ENCODE measurements at regions not wholly inside any gene's neighbourhood (a gene's known extent, or its start where the extent isn't known, plus 50 kb on each side); places are given as distances from the start of the nearest gene placed in this dataset.
"Not testable (repeated sequence)": the region's sequence is repeated elsewhere in the genome, so short reads cannot be mapped to it uniquely, and the experiment has no call there.

GRCh38 chr1:118564961-118565703, 380.1 kb upstream of the SPAG17 start:
- DNase-seq (ENCODE audit: low spot score): no peak

DNA sequence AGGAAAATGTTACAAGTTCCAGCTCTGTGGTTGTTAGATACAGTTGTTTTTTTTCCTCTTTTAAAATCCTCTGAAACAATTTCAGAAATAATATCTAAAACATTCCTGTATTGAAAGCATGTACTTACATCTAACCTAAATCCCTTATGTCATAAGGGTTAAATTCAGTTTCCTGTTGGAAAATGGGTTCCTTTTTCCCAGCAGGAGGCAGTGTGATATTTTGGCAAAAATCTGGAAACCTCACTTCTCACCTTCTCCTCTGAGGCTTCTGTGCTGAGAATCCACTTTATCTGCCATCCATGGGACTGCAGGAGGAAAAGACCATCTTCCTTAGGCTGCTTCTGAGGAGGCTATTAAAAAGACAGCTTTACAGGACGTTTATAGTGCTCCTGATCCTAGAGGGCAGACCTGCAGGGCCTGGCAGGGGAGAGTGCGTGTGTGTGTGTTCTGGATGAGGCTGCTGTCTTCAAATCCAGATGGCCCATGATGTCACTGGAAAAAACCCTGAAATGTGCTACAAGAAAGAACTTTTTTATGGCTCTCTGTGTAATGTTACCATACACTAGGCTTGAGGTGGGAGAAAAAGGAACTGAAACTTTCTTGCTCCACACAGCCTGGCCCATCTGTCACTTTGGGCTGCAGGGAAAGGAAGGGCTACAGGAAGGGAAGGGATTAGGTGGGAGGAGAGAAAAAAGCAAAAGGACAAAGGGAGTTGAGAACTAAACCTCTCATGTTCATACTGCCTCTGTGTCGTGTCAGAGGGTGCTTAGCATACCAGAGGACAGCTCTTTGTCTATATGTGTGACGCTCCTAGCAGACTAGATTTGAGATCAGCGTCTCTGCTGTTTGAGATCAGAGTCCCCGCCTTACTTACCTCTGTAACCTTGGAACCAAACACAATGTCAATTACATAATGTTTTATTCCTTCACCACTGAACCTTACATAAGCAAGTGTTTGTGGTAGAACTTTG, 379.2 kb upstream of the SPAG17 start:
- DNase-seq (ENCODE audit: low spot score): no peak

DNA sequence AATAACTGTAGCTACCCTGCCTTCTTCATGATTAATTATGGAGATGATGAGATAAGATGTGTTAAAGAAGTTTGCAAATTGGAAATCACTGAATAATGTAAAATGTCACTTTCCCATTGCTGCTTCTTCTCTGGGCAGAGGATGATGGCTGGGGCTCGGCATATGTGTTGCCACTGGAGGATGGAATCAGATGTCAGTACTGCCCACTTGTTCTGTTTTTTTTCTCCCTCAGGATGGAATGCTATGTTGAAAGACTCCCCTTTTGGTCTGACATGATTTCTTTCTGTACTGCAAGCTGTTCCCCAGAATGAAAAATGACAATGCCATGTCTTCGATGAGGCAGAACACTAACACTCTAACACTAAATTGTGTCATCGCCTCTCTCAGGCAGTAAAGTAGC, 373.9 kb upstream of the SPAG17 start:
- DNase-seq (ENCODE audit: low spot score): no peak

GRCh38 chr1:118556936-118557335, 371.9 kb upstream of the SPAG17 start:
- no peak for DNase-seq (ENCODE audit: low spot score)

- no peak for DNase-seq (ENCODE audit: low spot score)
Observed at GRCh38 chr1:118555638-118556037, 370.6 kb upstream of the SPAG17 start.

DNA sequence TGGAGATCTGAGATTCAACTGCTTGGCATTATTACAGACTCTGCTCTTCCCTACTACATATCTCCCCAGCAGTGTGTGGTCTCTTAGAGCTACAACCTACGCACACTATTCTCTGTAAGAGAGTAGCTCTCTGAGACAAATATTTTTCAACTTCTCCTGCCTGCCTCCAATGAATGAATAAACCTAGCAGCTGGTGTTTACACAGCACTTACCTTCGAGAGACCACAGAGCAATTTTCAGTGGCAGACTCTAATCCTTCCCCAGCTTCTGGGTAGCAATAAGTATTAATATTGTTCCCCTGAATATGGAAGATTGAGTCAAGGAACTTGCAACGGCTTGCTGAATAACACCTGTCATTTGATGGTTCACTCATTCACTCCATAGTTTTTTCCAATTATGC, 350.9 kb upstream of the SPAG17 start:
- DNase-seq (ENCODE audit: low spot score): no peak

DNA sequence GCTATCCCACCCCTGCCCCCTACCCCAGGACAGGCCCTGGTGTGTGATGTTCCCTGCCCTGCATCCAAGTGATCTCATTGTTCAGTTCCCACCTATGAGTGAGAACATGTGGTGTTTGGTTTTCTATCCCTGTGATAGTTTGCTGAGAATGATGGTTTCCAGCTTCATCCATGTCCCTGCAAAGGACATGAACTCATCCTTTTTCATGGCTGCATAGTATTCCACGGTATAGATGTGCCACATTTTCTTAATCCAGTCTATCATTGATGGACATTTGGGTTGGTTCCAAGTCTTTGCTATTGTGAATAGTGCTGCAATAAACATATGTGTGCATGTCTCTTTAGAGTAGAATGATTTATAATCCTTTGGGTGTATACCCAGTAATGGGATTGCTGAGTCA, 326.9 kb upstream of the SPAG17 start:
- not testable (repeated sequence) for DNase-seq (ENCODE audit: low spot score)

DNA sequence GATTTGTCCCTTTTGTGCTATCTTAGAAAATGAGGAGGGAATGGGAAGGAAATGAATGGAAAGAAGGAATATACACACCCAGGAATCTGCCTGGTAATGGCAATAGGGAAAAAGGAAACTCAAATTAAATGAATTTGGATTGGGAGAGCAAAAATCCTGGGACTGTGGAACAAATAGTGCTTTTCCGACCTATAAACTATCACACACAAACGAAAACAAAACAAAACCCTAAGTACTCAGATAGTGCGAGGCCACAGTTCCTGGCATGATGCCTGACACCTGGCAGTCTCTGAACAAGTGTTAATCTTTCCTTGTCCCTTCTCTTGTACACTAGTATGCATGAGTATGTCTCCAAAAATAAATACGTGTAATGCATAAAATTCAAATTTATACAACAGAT, 319.8 kb upstream of the SPAG17 start:
- DNase-seq (ENCODE audit: low spot score): no peak

- no peak for DNase-seq (ENCODE audit: low spot score)
Observed at GRCh38 chr1:118504221-118504644, 319.2 kb upstream of the SPAG17 start.

DNA sequence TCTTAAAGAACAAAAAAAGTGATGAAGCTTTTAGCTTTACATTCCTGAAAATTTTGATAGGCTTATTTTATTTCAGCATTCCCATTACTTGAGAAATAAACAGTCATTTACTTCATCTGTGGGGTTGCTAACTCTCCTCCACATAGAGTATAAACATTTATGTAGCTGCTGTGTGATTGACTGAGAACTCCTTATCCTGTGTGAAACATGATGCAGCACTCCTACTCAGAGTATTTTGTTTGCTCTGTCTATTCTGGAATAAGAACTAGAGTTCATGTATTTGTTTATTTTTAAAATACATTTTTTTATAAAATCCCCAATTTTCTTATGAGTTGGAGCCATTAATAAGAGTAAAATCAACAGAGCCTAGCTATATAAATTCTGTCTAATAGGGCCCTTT, 318.7 kb upstream of the SPAG17 start:
- DNase-seq (ENCODE audit: low spot score): no peak

DNA sequence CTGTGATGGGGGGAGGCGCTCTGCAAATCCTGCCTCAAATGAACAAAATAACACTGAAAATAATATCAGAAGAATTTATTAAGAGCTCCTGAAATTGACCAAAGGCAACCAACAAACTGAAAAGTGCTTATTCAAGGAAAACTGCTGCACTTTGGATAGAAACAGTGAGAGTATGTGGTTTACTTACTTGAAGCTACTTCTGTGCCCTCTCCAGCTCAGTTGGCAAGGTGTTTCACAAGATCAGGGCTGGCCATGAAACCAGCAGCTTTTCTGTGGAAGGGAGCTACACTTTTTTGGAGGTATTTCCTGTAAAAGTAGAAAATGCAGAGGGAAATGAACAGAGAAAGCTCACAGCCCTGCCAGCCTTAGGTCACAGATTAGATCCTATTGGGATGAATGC, 310.0 kb upstream of the SPAG17 start:
- DNase-seq (ENCODE audit: low spot score): no peak

GRCh38 chr1:118488787-118489186, 303.8 kb upstream of the SPAG17 start:
- no peak for DNase-seq (ENCODE audit: low spot score)

- no peak for DNase-seq (ENCODE audit: low spot score)
Observed at GRCh38 chr1:118487932-118488331, 302.9 kb upstream of the SPAG17 start.

GRCh38 chr1:118487091-118487490, 302.1 kb upstream of the SPAG17 start:
- DNase-seq (ENCODE audit: low spot score): no peak

DNA sequence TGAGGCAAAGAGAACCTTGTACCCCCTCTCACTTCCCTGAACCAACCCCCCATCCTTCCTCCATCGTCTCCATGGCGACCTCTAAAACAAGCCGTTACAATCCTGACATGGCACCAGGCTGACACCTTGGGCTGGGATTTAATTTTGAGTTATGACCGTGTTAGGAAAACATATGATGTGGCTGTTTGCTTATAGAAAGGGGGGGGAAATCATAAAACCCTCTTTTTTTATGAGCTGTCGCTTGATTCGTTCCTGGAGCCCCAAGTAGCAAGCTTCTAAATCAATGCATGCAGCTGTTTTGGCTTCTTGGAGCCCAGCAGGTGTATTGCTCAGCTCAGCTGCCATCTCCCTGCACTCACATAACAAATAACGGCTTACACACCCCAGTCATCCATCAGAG, 301.2 kb upstream of the SPAG17 start:
- DNase-seq (ENCODE audit: low spot score): no peak

DNA sequence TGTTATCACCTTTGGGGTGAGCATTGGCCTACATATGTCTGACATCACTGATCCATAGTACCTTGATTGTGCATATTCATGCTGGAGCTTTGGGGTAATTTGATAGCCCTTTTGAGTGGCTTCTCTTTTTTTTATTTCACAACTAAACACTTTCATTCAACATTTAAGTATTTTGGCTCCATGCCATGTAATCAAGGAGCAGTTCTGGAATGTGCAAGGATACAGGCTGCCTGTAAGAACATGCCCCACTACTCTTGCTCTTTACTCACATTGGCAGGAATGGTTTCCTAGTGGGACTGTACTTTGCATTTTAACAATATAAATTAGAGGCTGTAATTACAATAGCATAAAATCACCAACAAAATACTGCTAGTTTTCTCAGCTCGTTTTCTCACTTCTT, 300.7 kb upstream of the SPAG17 start:
- DNase-seq (ENCODE audit: low spot score): no peak

GRCh38 chr1:118484893-118485292, 299.9 kb upstream of the SPAG17 start:
- no peak for DNase-seq (ENCODE audit: low spot score)

GRCh38 chr1:118483245-118484006, 298.4 kb upstream of the SPAG17 start:
- DNase-seq (ENCODE audit: low spot score): no peak

DNA sequence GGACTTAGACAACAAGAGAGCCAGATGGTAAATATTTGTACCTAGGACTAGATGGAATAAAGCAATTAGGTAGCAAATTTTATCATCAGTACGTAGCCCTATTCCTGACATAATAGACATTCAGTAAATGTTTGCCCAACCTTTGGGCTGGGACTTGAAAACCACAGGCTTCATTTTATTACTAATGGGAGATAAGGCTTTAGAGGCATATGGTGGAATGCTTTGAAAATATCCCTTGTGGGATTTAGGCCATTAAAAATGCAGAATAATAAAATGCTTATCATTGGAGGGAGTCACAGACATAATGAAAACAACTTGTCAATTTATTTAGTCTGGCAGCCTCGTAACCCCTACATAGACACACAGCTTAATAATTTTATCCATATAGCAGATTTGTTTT, 296.1 kb upstream of the SPAG17 start:
- DNase-seq (ENCODE audit: low spot score): no peak

DNA sequence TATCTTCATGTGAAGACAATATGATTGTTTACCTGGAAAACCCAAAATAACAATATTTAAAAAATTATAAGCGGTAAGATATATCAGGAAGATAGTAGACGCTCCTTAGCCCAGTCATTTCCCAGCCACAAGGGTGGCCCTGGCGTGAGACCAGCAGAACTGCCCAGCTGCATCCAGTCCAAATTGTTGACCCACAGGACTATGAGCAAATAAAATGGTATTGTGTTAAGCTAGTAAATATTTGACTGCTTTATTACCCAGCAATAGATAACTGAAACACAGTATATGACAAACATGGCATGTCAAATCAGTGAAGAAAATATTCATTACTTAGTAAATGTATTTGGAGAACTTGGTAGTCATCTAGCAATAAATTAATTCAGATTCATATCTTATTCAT, 294.3 kb upstream of the SPAG17 start:
- DNase-seq (ENCODE audit: low spot score): no peak

DNA sequence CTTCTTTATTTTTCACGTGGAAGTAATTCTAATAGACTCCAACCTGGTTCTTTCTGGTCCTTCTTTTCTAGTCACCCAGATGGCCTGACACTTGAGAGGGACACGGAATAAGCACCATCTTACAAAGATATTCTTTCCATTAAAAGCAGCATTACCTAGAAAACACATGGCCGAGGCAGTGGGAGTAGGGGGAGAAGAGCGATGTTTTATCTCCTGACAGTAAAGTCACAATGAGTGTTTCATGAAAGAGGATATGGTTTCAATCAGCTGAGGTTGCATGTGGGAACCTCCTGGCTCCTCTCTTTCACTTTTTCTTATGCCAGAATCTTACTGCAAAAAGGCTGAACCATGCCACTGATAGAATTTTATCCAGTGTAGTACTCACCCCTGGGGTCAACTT, 288.8 kb upstream of the SPAG17 start:
- DNase-seq (ENCODE audit: low spot score): no peak

GRCh38 chr1:118464460-118464859, 279.4 kb upstream of the SPAG17 start:
- DNase-seq (ENCODE audit: low spot score): not testable (repeated sequence)

All from Ammon's horn (tissue), 1 donor.